ENCODE measurements at regions not wholly inside any gene's neighbourhood (a gene's known extent, or its start where the extent isn't known, plus 50 kb on each side); places are given as distances from the start of the nearest gene placed in this dataset.

DNA sequence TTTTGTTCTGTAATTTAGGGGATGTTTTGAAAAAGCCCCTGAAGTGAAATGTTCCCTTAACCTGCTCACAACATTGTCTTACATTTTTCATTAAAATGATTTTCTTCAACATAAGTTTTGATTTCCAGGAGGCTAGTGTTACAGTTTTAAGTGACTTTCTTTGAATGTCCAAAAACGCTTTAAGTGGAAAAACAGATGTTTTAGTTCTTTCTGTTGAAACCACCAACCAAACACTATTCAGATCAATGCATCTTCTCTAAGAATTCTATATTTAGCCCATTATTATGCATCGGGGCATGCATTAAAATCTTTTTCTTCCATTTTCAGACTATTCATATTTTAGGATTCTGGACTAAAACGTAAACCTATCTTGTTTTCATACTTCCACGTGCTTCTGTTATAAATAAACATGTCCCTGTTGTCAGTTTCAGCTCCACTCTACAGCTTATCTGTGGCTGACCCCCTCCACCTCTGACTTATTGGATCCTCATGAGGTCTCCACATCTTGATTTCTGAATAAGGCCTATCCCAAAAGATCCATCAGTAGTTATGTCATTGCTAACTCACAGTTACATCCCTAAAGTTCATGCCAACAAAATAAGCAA, 882.3 kb upstream of the SEMA6A start:
- DNase-seq (ENCODE audit: low read depth), result no peak
- H3K4me3 ChIP-seq (ENCODE audit: control insufficient read depth, low read depth, low read length), result no peak overlapping the region
- no peak for TF ChIP-seq CTCF (IDR thresholded peaks at IDR 0.05; ENCODE audit: control insufficient read depth, insufficient read depth, low read depth, low read length, missing control alignments)

- TF ChIP-seq CTCF (IDR thresholded peaks at IDR 0.05; ENCODE audit: control insufficient read depth, insufficient read depth, low read depth, low read length, missing control alignments), result peak; percentile 10
- DNase-seq (ENCODE audit: low read depth), result no peak
- H3K4me3 ChIP-seq (ENCODE audit: control insufficient read depth, low read depth, low read length), result no peak overlapping the region
Observed at GRCh38 chr5:117455236-117456233, 880.9 kb upstream of the SEMA6A start.

GRCh38 chr5:117454716-117455212, 880.1 kb upstream of the SEMA6A start:
- TF ChIP-seq CTCF (IDR thresholded peaks at IDR 0.05; ENCODE audit: control insufficient read depth, insufficient read depth, low read depth, low read length, missing control alignments), result peak; percentile 61
- H3K4me3 ChIP-seq (ENCODE audit: control insufficient read depth, low read depth, low read length), result no peak overlapping the region
- no peak for DNase-seq (ENCODE audit: low read depth)

DNA sequence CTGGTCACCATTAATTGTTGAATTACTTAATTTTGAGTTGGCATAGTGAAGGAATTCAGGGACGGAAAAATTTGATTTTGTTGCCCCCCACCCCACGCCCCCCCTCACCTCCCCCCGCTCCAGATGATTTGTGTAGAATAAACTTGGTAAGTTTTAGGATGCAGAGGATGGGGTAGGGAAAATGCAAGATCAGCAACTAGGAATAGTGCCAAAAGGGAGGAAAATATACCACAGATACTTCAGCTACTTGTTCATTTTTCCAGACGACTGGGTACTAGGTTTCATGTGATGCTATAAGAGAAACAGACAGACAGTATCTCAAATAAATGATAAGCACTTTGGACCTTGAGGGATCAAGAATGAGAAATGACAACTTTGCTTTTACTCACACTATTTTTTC, 862.2 kb upstream of the SEMA6A start:
- DNase-seq (ENCODE audit: low read depth), result no peak
- H3K4me3 ChIP-seq (ENCODE audit: control insufficient read depth, low read depth, low read length), result no peak overlapping the region
- no peak for TF ChIP-seq CTCF (IDR thresholded peaks at IDR 0.05; ENCODE audit: control insufficient read depth, insufficient read depth, low read depth, low read length, missing control alignments)

GRCh38 chr5:117435203-117435602, 860.6 kb upstream of the SEMA6A start:
- TF ChIP-seq CTCF (IDR thresholded peaks at IDR 0.05; ENCODE audit: control insufficient read depth, insufficient read depth, low read depth, low read length, missing control alignments), result no peak
- no peak for DNase-seq (ENCODE audit: low read depth)
- no peak overlapping the region for H3K4me3 ChIP-seq (ENCODE audit: control insufficient read depth, low read depth, low read length)

DNA sequence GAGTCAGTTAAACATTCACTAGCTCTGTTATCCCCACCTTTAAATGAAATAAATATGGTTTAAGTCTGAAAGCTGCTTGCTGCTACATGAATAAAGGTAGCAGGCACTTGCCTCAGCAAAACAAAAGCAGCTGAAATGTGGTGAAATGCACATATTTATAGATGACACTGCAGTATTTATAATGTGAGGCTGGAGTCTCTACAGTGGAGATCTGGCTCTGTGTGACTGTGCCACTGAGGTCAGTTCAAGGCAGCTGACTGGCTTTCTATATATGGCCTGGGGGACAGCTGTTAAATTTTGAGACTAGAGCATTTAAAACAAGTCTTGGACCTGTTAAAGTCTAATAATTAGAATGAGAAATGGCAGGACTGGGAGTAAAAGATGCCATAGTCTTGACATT, 859.6 kb upstream of the SEMA6A start:
- no peak overlapping the region for H3K4me3 ChIP-seq (ENCODE audit: control insufficient read depth, low read depth, low read length)
- TF ChIP-seq CTCF (IDR thresholded peaks at IDR 0.05; ENCODE audit: control insufficient read depth, insufficient read depth, low read depth, low read length, missing control alignments), result no peak
- DNase-seq (ENCODE audit: low read depth), result no peak
